OCI-LY3 (cell line): ENCODE measurements at regions not wholly inside any gene's neighbourhood (a gene's known extent, or its start where the extent isn't known, plus 50 kb on each side); places are given as distances from the start of the nearest gene placed in this dataset.

Experiments
- H2AFZ ChIP-seq: fragments of 200-600, 300-600 bp; shearing (Covaris generic); 2 replicates; pipeline ENCODE4 v1.6.0; 2014; ENCODE audit warnings: antibody characterized with exemption, low read depth, low read length
- H3K27ac ChIP-seq: fragments of 200-600, 300-600 bp; sonication (generic); 2 replicates; pipeline ENCODE4 v1.5.1; 2014; ENCODE audit warnings: mild to moderate bottlenecking, low read length, moderate library complexity, mixed read lengths
- H3K27me3 ChIP-seq: fragments of 200-600, 300-600 bp; sonication (generic); 2 replicates; pipeline ENCODE4 v1.6.1; 2014; ENCODE audit warnings: low read depth, low read length, mixed read lengths
- H3K36me3 ChIP-seq: fragments of 200-600, 300-600 bp; sonication (generic); replicated peaks from 2 replicates; pipeline ENCODE3; 2014; ENCODE audit warnings: low read depth, low read length, mixed read lengths
- H3K4me1 ChIP-seq: fragments of 300-600, 200-600 bp; sonication (generic); 2 replicates; pipeline ENCODE4 v1.6.1; 2014; ENCODE audit warnings: low read length, mixed read lengths
- H3K4me2 ChIP-seq: fragments of 200-600, 300-600 bp; sonication (generic); 2 replicates; pipeline ENCODE4 v1.6.1; 2014; ENCODE audit warnings: low read length, mixed read lengths
- H3K4me3 ChIP-seq: fragments of 300-600, 200-600 bp; sonication (generic); 2 replicates; pipeline ENCODE4 v1.5.1; 2014; ENCODE audit warnings: antibody characterized with exemption, mild to moderate bottlenecking, low read length, moderate library complexity
- H3K79me2 ChIP-seq: fragments of 300-600, 200-600 bp; shearing (Covaris generic); 2 replicates; pipeline ENCODE4 v1.6.1; 2014; ENCODE audit warnings: mild to moderate bottlenecking, low read length, mixed read lengths
- H3K9ac ChIP-seq: fragments of 300-600, 200-600 bp; shearing (Covaris generic); 2 replicates; pipeline ENCODE4 v1.6.0; 2014; ENCODE audit warnings: mild to moderate bottlenecking, low read length, moderate library complexity
- H3K9me3 ChIP-seq: fragments of 200-600, 300-600 bp; shearing (Covaris generic); 2 replicates; pipeline ENCODE4 v1.6.1; 2014; ENCODE audit warnings: low read length, mixed read lengths; ENCODE audit not compliant: insufficient read depth
- H4K20me1 ChIP-seq: fragments of 200-600, 300-600 bp; sonication (generic); 2 replicates; pipeline ENCODE4 v1.6.1; 2016; ENCODE audit warnings: low read length, mixed read lengths; ENCODE audit not compliant: insufficient read depth
- EZH2phosphoT487 ChIP-seq: fragments of 200-600 bp; shearing (Covaris generic); IDR thresholded peaks from 2 replicates; pipeline ENCODE4 v1.6.1; 2018; ENCODE audit warnings: antibody characterized with exemption, mixed run types, low read depth
- TF ChIP-seq, protein P1 (sequence below): fragments of 200-600, 300-600 bp; sonication (generic); IDR thresholded peaks from 2 replicates; pipeline ENCODE4 v1.5.1; 2014; ENCODE audit warnings: antibody characterized with exemption, low read length, low read depth

DNA sequence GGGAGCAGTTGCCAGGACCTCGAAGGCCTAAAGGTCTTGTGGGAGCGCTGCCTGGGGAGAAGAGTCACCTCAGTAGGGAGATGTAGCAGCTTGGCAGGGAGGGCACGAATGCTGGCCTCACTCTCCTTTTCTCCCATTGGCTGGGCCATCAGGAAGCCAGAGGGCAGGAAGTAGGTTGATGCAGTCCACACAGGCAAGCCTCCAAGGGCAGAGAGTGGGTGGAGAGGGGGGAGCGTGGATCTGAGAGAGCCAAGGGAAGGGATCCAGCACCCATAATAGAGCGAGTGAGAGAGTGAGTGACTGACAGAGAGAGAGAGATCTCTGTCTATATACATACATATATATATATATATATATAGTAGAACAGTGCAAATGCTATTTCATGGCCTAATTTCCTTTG is 215.3 kb upstream of the LRFN2 start:
- Histone ChIP-seq H3K79me2 (no peaks in the 10 kb centered on the region), H3K4me2 (no peak overlapping the region), H2AFZ (no peak overlapping the region), H3K4me3 (no peak overlapping the region), H4K20me1 (no peaks in the 10 kb centered on the region), H3K36me3 (no peaks in the 10 kb centered on the region), H3K4me1 (peaks cover 22% of the 10 kb centered on the region), H3K9me3 (no peaks in the 10 kb centered on the region), H3K27ac (no peak overlapping the region), H3K9ac (no peak overlapping the region), H3K27me3 (no peaks in the 10 kb centered on the region)
- TF ChIP-seq, protein P1, sequence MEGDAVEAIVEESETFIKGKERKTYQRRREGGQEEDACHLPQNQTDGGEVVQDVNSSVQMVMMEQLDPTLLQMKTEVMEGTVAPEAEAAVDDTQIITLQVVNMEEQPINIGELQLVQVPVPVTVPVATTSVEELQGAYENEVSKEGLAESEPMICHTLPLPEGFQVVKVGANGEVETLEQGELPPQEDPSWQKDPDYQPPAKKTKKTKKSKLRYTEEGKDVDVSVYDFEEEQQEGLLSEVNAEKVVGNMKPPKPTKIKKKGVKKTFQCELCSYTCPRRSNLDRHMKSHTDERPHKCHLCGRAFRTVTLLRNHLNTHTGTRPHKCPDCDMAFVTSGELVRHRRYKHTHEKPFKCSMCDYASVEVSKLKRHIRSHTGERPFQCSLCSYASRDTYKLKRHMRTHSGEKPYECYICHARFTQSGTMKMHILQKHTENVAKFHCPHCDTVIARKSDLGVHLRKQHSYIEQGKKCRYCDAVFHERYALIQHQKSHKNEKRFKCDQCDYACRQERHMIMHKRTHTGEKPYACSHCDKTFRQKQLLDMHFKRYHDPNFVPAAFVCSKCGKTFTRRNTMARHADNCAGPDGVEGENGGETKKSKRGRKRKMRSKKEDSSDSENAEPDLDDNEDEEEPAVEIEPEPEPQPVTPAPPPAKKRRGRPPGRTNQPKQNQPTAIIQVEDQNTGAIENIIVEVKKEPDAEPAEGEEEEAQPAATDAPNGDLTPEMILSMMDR = no peak
- TF ChIP-seq EZH2phosphoT487 = no peak

DNA sequence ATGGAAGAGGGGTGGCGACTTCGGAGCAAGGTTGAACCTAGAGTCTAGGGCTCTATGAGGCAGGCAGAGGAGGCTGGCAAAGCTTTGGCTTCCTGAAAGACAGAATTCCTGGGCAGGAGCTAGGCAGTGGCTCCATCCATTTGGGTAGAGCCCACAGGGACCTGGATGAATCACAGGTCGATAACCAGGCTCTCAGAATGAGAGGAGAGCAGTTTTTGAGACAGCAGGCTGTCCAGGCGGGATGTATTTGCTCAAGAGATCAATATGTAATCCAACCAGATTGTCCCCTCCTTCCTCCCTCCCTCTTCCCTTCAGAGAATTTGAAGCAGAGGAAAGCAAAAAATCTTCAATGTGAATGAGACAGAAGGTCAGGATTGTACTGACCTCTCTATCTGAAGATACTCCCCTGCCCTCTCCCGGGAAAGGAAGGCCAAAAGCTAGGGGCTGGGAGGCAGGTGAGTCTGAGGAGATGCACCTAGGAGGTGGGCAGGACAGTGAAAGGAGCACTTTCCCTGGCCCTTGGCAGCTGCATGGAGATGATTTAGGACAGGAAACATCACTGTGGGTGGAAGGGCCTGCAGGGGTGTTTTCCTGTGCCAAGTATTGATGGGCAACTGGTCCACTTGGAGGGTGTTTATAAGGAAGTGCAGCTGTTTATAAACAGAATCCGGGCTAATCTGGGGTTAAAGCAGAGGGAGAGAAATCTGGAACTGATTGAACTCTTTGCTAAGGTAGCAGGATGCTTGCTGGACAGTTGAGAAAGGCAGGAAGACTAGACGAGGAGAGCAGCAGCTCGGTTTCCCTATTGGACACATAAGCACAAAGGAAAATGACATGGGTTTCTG is 212.4 kb upstream of the LRFN2 start:
- H3K27ac ChIP-seq = no peak overlapping the region
- TF ChIP-seq EZH2phosphoT487 = no peak
- TF ChIP-seq, protein P1 = no peak
- H3K79me2 ChIP-seq = no peaks in the 10 kb centered on the region
- H4K20me1 ChIP-seq = no peaks in the 10 kb centered on the region
- no peaks in the 10 kb centered on the region for H3K36me3 ChIP-seq
- 0 out of 2 replicates have a peak, but pooled peaks cover 5% of the 10 kb centered on the region for H3K27me3 ChIP-seq
- no peak overlapping the region for H3K4me2 ChIP-seq
- H2AFZ ChIP-seq = no peak overlapping the region
- H3K9me3 ChIP-seq = no peaks in the 10 kb centered on the region
- H3K4me3 ChIP-seq = no peak overlapping the region
- peaks cover 14% of the 10 kb centered on the region for H3K4me1 ChIP-seq
- no peak overlapping the region for H3K9ac ChIP-seq

DNA sequence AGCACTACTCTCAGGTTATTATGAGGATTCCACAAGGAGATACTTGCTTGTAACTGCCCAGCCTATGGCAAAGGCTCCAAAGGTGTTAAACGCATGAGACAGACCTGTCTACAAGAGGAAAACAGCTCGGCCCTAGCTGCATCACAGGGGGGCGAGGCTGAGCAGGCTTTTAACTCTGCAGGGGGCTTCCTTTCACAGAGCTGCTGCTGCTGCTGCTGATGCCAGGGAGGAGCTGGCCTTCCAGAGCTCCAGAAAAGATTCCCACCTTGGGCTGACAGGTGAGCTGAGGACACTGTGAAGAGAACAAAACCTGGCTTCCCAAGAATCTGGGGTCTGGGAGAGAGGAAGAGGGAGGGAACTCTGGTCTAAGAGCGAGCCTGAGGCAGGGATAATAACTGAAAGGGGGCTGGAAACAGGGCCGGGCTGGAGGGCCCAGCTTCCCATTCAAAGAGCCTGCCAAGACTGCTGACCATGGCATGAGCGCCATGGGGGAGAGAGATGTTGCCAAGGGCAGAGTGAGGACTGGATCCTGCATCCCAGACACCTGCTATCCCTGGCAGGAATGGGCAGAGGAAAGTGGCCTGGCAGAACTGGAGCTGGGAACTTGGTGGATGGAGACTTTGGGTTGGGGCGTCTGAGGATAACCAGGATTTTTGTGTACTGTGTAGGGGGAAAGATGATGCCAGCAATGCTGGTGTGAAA is 211.1 kb upstream of the LRFN2 start:
- Histone ChIP-seq H3K27me3 (peaks cover 18% of the 10 kb centered on the region; the same call in 1 of the 2 replicates), H3K9ac (no peak overlapping the region), H3K79me2 (no peaks in the 10 kb centered on the region), H3K36me3 (no peaks in the 10 kb centered on the region), H2AFZ (no peak overlapping the region), H3K4me3 (no peak overlapping the region), H3K4me1 (peaks cover 1% of the 10 kb centered on the region; the same call in 1 of the 2 replicates), H3K4me2 (no peak overlapping the region), H4K20me1 (no peaks in the 10 kb centered on the region), H3K9me3 (no peaks in the 10 kb centered on the region), H3K27ac (no peak overlapping the region)
- TF ChIP-seq EZH2phosphoT487 = no peak
- TF ChIP-seq, protein P1 = no peak
